PC-3 (cell line): ENCODE measurements at regions not wholly inside any gene's neighbourhood (a gene's known extent, or its start where the extent isn't known, plus 50 kb on each side); places are given as distances from the start of the nearest gene placed in this dataset.

Experiments
- ATAC-seq: fragments of 200-7000 bp; cut with Tn5 transposase; 2 replicates; pipeline ENCODE4 v1.9.1; 2020; ENCODE audit warnings: mild to moderate bottlenecking, moderate library complexity
- BruUV-seq: library from RNA; stranded (reverse); fragments of 400-500 nt; replicated peaks from 2 replicates; lab custom pipeline; 2021; lab: Mats Ljungman, UMichigan
- CTCF ChIA-PET: fragments of 300-600 bp; sonication (Branson Sonifier 250); formaldehyde crosslinking; loops from one replicate; lab custom pipeline; 2022; ENCODE audit warnings: antibody characterized with exemption; lab: Charles Lee
- POLR2A ChIA-PET: fragments of 300-600 bp; sonication (Branson Sonifier 250); formaldehyde crosslinking; loops from one replicate; lab custom pipeline; 2022; ENCODE audit warnings: antibody characterized with exemption; ENCODE audit not compliant: unreplicated experiment; lab: Charles Lee
- DNase-seq: peaks from one replicate; pipeline ENCODE4 v3.0.0-alpha.2; 2015
- H2AFZ ChIP-seq: fragments of 300-600 bp; sonication (generic); 2 replicates; pipeline ENCODE4 v1.6.0; 2016; ENCODE audit warnings: antibody characterized with exemption, low read length
- H3F3A ChIP-seq: fragments of 300-600 bp; sonication (generic); one replicate; pipeline ENCODE4 v1.6.0; 2017; ENCODE audit warnings: antibody characterized with exemption, low read length, control low read depth, mild to moderate bottlenecking; ENCODE audit not compliant: unreplicated experiment
- H3K27ac ChIP-seq: fragments of 300-600 bp; sonication (generic); 2 replicates; pipeline ENCODE4 v1.5.1; 2016; ENCODE audit warnings: mild to moderate bottlenecking, low read length
- H3K27me3 ChIP-seq: fragments of 300-600 bp; sonication (generic); 2 replicates; pipeline ENCODE4 v1.6.1; 2016; ENCODE audit warnings: low read length, mixed read lengths
- H3K36me3 ChIP-seq: fragments of 300-600 bp; sonication (generic); 2 replicates; pipeline ENCODE4 v1.6.1; 2016; ENCODE audit warnings: low read depth, mixed run types, low read length, mixed read lengths
- H3K4me1 ChIP-seq: fragments of 300-600 bp; sonication (generic); 2 replicates; pipeline ENCODE4 v1.5.1; 2016; ENCODE audit warnings: low read length; ENCODE audit not compliant: insufficient read depth
- H3K4me2 ChIP-seq: fragments of 300-600 bp; sonication (generic); 2 replicates; pipeline ENCODE4 v1.6.0; 2016; ENCODE audit warnings: low read length
- H3K4me3 ChIP-seq: fragments of 300-600 bp; sonication (generic); 2 replicates; pipeline ENCODE4 v1.5.1; 2016; ENCODE audit warnings: mild to moderate bottlenecking, low read length, mixed read lengths
- H3K79me2 ChIP-seq: fragments of 300-600 bp; sonication (generic); 2 replicates; pipeline ENCODE4 v1.6.1; 2017; ENCODE audit warnings: low read length, mixed read lengths
- H3K9ac ChIP-seq: fragments of 300-600 bp; sonication (generic); 2 replicates; pipeline ENCODE4 v1.6.0; 2016; ENCODE audit warnings: mild to moderate bottlenecking, low read length
- H3K9me2 ChIP-seq: fragments of 300-600 bp; sonication (generic); replicated peaks from 2 replicates; pipeline ENCODE4 v1.6.1; 2016; ENCODE audit warnings: mixed run types, low read length, mixed read lengths
- H3K9me3 ChIP-seq: fragments of 300-600 bp; sonication (generic); 2 replicates; pipeline ENCODE4 v1.6.1; 2016; ENCODE audit warnings: low read length, mixed read lengths
- H4K20me1 ChIP-seq: fragments of 300-600 bp; sonication (generic); 2 replicates; pipeline ENCODE4 v1.6.1; 2016; ENCODE audit warnings: low read length, mixed read lengths
- EZH2 ChIP-seq: fragments of 300-600 bp; sonication (generic); IDR thresholded peaks from one replicate; pipeline ENCODE4 v1.6.1; 2017; ENCODE audit warnings: antibody characterized with exemption, mild to moderate bottlenecking, low read length; ENCODE audit not compliant: unreplicated experiment
- EZH2phosphoT487 ChIP-seq: fragments of 300-600 bp; sonication (generic); IDR thresholded peaks from 2 replicates; pipeline ENCODE4 v1.6.1; 2018; ENCODE audit warnings: mild to moderate bottlenecking, antibody characterized with exemption, low read length, borderline replicate concordance
- intact Hi-C: fragments of 100-400 bp; cut with micrococcal nuclease; formaldehyde crosslinking; loops from 2 replicates; pipeline ENCODE4 v1.9.0; 2023
- TF ChIP-seq, protein P1 (sequence below): fragments of 300-600 bp; sonication (generic); conservative IDR thresholded peaks from 2 replicates; pipeline ENCODE4 v1.5.1; 2017; ENCODE audit warnings: antibody characterized with exemption, low read depth, mild to moderate bottlenecking, low read length

DNA sequence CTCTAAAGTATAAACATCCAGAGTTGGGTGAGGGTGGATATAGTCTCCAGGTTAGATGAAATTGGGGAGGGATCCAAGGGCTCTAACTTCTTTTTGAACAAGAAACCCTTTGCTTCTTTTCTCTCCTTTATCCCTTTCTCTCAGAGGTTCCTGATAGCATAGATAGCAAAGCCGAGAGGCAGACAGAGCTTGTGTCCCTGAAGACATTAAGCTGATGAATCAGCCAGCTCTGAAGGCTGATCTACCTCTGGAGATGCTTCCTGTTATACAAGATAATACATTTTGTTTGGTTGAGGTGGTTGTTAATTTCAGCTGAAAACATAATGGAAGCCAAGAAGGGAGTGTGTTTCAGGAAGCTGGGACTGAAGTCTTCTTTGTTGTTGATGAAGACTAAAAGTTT lies 193.2 kb downstream of the PDCD6IP start:
- ATAC-seq (no peak), DNase-seq (no peak)
- Histone ChIP-seq H3K79me2 (no peaks in the 10 kb centered on the region), H2AFZ (no peak overlapping the region), H3K9me2 (no peaks in the 10 kb centered on the region), H3K4me1 (no peaks in the 10 kb centered on the region), H3K4me3 (no peak overlapping the region), H4K20me1 (no peaks in the 10 kb centered on the region), H3K4me2 (no peak overlapping the region), H3K36me3 (no peaks in the 10 kb centered on the region), H3K27ac (no peak overlapping the region), H3F3A (no peaks in the 10 kb centered on the region), H3K9me3 (no peaks in the 10 kb centered on the region), H3K9ac (no peak overlapping the region), H3K27me3 (no peaks in the 10 kb centered on the region)
- intact Hi-C loops = no loop called here
- TF ChIP-seq, protein P1, sequence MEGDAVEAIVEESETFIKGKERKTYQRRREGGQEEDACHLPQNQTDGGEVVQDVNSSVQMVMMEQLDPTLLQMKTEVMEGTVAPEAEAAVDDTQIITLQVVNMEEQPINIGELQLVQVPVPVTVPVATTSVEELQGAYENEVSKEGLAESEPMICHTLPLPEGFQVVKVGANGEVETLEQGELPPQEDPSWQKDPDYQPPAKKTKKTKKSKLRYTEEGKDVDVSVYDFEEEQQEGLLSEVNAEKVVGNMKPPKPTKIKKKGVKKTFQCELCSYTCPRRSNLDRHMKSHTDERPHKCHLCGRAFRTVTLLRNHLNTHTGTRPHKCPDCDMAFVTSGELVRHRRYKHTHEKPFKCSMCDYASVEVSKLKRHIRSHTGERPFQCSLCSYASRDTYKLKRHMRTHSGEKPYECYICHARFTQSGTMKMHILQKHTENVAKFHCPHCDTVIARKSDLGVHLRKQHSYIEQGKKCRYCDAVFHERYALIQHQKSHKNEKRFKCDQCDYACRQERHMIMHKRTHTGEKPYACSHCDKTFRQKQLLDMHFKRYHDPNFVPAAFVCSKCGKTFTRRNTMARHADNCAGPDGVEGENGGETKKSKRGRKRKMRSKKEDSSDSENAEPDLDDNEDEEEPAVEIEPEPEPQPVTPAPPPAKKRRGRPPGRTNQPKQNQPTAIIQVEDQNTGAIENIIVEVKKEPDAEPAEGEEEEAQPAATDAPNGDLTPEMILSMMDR = no peak
- TF ChIP-seq EZH2 = no peak
- no peak for TF ChIP-seq EZH2phosphoT487
- no TSS peak for BruUV-seq
- CTCF ChIA-PET = no interaction called here
- POLR2A ChIA-PET = no interaction called here

DNA sequence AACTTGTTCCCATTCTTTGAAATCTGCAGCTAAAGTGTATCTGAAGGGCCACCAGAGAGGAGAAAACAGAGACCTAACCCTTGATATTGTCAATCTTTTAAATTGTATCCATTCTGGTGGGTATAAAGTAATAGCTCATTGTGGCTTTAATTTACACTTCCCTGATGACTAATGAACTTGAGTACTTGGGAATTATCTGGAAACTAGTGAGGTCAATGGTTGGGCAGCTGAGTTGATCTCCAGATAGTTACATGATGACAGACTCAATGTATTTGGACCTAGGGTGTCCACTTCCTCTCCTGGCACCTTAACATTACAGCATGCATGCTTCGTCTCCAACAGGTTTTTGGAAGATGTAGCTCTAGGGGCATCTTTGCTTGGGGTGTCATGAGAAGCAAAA lies 195.2 kb downstream of the PDCD6IP start:
- ChIA-PET POLR2A (no interaction called here), CTCF (no interaction called here)
- DNase-seq (no peak), ATAC-seq (no peak)
- H3K79me2 ChIP-seq = no peaks in the 10 kb centered on the region
- no peak for TF ChIP-seq EZH2
- TF ChIP-seq EZH2phosphoT487 = no peak
- TF ChIP-seq, protein P1 = no peak
- H3K36me3 ChIP-seq = no peaks in the 10 kb centered on the region
- no peaks in the 10 kb centered on the region for H3F3A ChIP-seq
- no peaks in the 10 kb centered on the region for H3K9me3 ChIP-seq
- no peaks in the 10 kb centered on the region for H3K9me2 ChIP-seq
- no peaks in the 10 kb centered on the region for H4K20me1 ChIP-seq
- H3K4me2 ChIP-seq = no peak overlapping the region
- H3K4me3 ChIP-seq = no peak overlapping the region
- H3K27ac ChIP-seq = no peak overlapping the region
- no peaks in the 10 kb centered on the region for H3K4me1 ChIP-seq
- H2AFZ ChIP-seq = no peak overlapping the region
- intact Hi-C loops = no loop called here
- H3K27me3 ChIP-seq = no peaks in the 10 kb centered on the region
- no peak overlapping the region for H3K9ac ChIP-seq
- BruUV-seq = no TSS peak

DNA sequence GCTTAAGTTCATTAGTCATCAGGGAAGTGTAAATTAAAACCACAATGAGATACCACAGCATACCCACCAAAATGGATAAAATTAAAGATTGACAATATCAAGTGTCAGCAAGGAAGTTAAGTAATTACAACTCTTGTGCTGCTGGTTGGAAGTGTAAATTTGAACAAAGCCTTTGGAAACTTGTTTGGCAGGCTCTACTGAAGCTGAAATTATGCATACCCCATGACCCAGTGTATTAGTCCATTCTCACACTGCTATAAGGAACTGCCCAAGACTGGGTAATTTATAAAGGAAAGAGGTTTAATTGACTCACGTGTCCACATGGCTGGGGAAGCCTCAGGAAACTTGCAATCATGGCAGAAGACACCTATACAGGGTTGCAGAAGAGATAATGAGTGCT lies 196.1 kb downstream of the PDCD6IP start:
- Histone ChIP-seq H3K9ac (no peak overlapping the region), H3K9me2 (no peaks in the 10 kb centered on the region), H3K79me2 (no peaks in the 10 kb centered on the region), H3F3A (no peaks in the 10 kb centered on the region), H3K4me3 (no peak overlapping the region), H3K27ac (no peak overlapping the region), H3K4me2 (no peak overlapping the region), H3K36me3 (no peaks in the 10 kb centered on the region), H3K9me3 (no peaks in the 10 kb centered on the region), H3K4me1 (peaks cover 1% of the 10 kb centered on the region; the same call in 1 of the 2 replicates), H4K20me1 (no peaks in the 10 kb centered on the region), H2AFZ (no peak overlapping the region), H3K27me3 (no peaks in the 10 kb centered on the region)
- ChIA-PET CTCF (no interaction called here), POLR2A (no interaction called here)
- TF ChIP-seq, protein P1 = no peak
- no peak for TF ChIP-seq EZH2phosphoT487
- no peak for TF ChIP-seq EZH2
- intact Hi-C loops = no loop called here
- ATAC-seq (no peak), DNase-seq (no peak)
- BruUV-seq = no TSS peak
